Neutrophil (primary cell): ENCODE measurements at regions not wholly inside any gene's neighbourhood (a gene's known extent, or its start where the extent isn't known, plus 50 kb on each side); places are given as distances from the start of the nearest gene placed in this dataset.

ENCODE experiments used
- H3K27ac ChIP-seq: fragments of 200-600 bp; sonication (generic); 2 replicates; pipeline ENCODE4 v1.5.1; 2016; ENCODE audit warnings: mild to moderate bottlenecking, moderate library complexity
- H3K27me3 ChIP-seq: fragments of 200-600 bp; sonication (generic); 2 replicates; pipeline ENCODE4 v1.6.0; 2016; ENCODE audit warnings: mild to moderate bottlenecking
- H3K36me3 ChIP-seq: fragments of 200-600 bp; sonication (generic); 2 replicates; pipeline ENCODE4 v1.5.1; 2017
- H3K4me1 ChIP-seq, 2 experiments: fragments of 200-600 bp in 1 of 2; sonication (generic) in 1 of 2; 1 replicate in 1 of 2; 2 replicates in 1 of 2; pipeline versions ENCODE4 v1.5.1 to v1.6.1; 2013 to 2016; ENCODE audit warnings: low read depth in 1 of 2, low read length in 1 of 2, mild to moderate bottlenecking in 1 of 2, moderate library complexity in 1 of 2; ENCODE audit not compliant: control insufficient read depth in 1 of 2, insufficient read depth in 1 of 2
- H3K4me3 ChIP-seq, 2 experiments: fragments of 200-600 bp in 1 of 2; sonication (generic) in 1 of 2; 1 replicate in 1 of 2; 2 replicates in 1 of 2; pipeline ENCODE4 v1.5.1; 2013 to 2016; ENCODE audit warnings: low read depth in 1 of 2, low read length in 1 of 2, mild to moderate bottlenecking in 1 of 2, moderate library complexity in 1 of 2
- H3K9me3 ChIP-seq: fragments of 200-600 bp; sonication (generic); 2 replicates; pipeline ENCODE4 v1.5.1; 2016
- TF ChIP-seq, protein P1 (sequence below): fragments of 200-600 bp; sonication (generic); IDR thresholded peaks from 2 replicates; pipeline ENCODE4 v1.5.1; 2016; ENCODE audit warnings: antibody characterized with exemption

DNA sequence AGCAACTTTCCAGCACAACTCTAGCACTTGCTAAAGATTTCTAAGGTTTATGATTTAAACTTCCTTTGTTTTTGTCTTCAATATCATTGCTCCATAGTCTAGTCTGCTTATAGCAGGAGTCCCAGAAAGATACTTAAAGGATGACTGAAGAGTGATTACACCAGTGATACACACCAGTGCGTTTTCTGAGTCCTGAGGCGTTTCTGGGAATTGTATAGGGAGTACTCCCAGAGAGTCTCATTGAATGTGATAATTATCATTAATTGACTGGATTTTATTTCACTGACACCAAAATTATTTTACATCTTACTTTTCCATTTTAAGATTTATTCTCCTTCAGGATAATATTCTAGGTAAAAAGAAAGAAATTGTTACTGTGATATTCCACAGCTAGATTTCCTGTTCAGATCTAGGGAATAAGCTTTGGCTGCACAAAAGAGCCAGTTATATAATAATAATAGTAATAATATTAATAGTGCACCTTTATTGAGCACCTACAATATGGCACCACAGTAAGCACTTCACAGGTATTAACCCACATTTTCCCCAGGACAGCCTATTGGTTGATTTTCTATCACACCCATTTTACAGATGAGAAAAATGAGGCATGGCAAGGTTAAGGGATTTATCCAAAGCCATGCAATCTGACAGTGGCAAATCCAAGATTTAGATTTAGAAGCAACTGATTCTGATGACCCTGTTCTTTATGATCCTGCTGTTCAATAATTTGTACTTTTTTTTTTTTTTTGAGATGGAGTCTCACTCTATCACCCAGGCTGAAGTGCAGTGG is 62.6 kb downstream of the IRX5 start:
- Histone ChIP-seq H3K4me3 (no peak overlapping the region), H3K27me3 (peaks cover 18% of the 10 kb centered on the region), H3K9me3 (no peaks in the 10 kb centered on the region), H3K27ac (no peak overlapping the region), H3K4me1 (no peaks in the 10 kb centered on the region), H3K36me3 (no peaks in the 10 kb centered on the region)
- TF ChIP-seq, protein P1, sequence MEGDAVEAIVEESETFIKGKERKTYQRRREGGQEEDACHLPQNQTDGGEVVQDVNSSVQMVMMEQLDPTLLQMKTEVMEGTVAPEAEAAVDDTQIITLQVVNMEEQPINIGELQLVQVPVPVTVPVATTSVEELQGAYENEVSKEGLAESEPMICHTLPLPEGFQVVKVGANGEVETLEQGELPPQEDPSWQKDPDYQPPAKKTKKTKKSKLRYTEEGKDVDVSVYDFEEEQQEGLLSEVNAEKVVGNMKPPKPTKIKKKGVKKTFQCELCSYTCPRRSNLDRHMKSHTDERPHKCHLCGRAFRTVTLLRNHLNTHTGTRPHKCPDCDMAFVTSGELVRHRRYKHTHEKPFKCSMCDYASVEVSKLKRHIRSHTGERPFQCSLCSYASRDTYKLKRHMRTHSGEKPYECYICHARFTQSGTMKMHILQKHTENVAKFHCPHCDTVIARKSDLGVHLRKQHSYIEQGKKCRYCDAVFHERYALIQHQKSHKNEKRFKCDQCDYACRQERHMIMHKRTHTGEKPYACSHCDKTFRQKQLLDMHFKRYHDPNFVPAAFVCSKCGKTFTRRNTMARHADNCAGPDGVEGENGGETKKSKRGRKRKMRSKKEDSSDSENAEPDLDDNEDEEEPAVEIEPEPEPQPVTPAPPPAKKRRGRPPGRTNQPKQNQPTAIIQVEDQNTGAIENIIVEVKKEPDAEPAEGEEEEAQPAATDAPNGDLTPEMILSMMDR = no peak

GRCh38 chr16:54996186-54996585 is 65.5 kb downstream of the IRX5 start:
- no peaks in the 10 kb centered on the region for H3K4me1 ChIP-seq
- TF ChIP-seq, protein P1 = no peak
- no peak overlapping the region for H3K4me3 ChIP-seq
- no peak overlapping the region for H3K27ac ChIP-seq
- no peaks in the 10 kb centered on the region for H3K36me3 ChIP-seq
- H3K9me3 ChIP-seq = no peaks in the 10 kb centered on the region
- H3K27me3 ChIP-seq = peaks cover 21% of the 10 kb centered on the region

DNA sequence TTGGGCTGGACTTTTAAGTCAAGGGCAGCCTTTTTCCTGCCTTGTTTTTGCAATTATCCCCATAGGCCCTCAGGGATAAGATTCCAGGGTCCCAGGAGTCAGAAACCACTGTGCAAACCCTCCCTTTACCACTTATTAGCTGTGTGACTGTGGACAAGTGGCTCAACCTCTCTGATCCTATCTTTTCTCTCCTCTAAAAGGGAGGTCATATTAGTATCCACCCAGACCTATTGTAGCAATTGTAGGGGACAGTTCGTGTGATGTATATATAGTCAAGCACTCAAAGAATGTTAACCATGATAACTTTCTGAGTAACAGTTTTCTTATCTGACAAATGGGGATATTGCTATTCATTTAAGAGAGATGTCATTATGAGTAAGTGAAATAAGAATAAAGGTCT is 68.2 kb downstream of the IRX5 start:
- Histone ChIP-seq H3K4me3 (no peak overlapping the region), H3K9me3 (no peaks in the 10 kb centered on the region), H3K27me3 (peaks cover 31% of the 10 kb centered on the region), H3K36me3 (no peaks in the 10 kb centered on the region), H3K4me1 (no peaks in the 10 kb centered on the region), H3K27ac (no peak overlapping the region)
- TF ChIP-seq, protein P1 = no peak

GRCh38 chr16:54999481-54999880 is 68.8 kb downstream of the IRX5 start:
- no peak overlapping the region for H3K27ac ChIP-seq
- no peaks in the 10 kb centered on the region for H3K4me1 ChIP-seq
- no peaks in the 10 kb centered on the region for H3K9me3 ChIP-seq
- TF ChIP-seq, protein P1 = no peak
- no peaks in the 10 kb centered on the region for H3K36me3 ChIP-seq
- H3K27me3 ChIP-seq = peaks cover 31% of the 10 kb centered on the region
- no peak overlapping the region for H3K4me3 ChIP-seq

GRCh38 chr16:55000595-55000994 is 69.9 kb downstream of the IRX5 start:
- Histone ChIP-seq H3K27me3 (peaks cover 31% of the 10 kb centered on the region), H3K4me3 (no peak overlapping the region), H3K4me1 (no peaks in the 10 kb centered on the region), H3K27ac (no peak overlapping the region), H3K36me3 (no peaks in the 10 kb centered on the region), H3K9me3 (no peaks in the 10 kb centered on the region)
- TF ChIP-seq, protein P1 = no peak
